ENCODE measurements at regions not wholly inside any gene's neighbourhood (a gene's known extent, or its start where the extent isn't known, plus 50 kb on each side); places are given as distances from the start of the nearest gene placed in this dataset.
"Not testable (repeated sequence)": the region's sequence is repeated elsewhere in the genome, so short reads cannot be mapped to it uniquely, and the experiment has no call there.

DNA sequence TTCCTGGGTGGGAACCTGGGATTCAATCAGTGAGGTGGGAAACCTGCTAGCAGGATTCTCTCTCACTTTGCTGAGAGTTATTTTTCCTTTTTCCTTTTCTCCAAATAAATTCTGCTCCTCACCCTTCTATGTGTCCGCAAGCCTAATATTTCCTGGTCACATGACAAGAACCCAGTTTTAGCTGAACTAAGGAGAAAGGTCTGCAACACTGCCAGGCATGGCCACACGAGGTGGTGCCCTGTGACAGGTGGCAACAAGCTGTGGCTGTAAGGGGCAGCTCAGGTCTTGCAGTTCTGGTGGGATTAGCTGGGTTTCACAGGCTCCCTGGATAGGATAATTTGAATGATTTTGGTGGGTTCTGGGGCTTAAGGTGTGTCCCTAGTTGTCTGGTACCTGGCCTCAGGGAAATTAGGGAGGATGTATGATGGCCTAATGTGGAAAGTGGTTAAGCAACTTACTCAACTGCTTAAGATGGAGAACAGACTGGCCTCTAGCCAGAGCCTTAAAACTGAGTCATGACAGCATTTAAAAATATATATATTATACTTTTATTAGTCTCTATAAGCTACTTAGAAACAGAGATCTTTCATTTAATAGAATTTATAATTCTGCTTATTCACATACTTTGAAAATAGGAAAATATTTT is 215.0 kb downstream of the IL15 start:
- no peak for DNase-seq

DNA sequence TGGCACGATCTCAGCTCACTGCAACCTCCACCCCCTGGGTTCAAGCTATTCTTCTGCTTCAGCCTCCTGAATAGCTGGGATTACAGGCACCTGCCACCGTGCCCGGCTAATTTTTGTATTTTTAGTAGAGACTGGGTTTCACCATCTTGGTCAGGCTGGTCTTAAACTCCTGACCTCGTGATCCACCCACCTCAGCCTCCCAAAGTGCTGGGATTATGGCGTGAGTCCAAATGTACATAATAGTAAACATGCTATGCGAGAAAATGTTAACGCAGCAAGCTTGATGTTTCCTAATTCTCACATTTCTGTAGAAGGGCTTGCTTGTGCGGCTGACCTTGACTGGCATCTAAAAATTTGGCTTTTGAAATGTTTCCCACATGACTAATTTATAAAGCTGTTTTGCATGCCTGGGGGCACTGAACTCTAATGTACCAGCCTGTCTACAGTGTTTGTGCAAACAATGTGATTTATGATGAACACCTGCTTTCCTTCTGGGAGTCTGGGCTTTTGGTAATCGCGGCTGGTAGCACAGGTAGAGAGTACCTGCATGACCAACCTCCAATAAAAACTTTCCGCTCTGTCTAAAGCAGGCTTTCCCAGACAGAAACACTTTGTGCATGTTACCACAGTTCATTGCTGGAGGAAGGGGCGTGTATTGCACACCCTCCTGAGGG is 216.8 kb downstream of the IL15 start:
- peak; percentile 44 for DNase-seq

DNA sequence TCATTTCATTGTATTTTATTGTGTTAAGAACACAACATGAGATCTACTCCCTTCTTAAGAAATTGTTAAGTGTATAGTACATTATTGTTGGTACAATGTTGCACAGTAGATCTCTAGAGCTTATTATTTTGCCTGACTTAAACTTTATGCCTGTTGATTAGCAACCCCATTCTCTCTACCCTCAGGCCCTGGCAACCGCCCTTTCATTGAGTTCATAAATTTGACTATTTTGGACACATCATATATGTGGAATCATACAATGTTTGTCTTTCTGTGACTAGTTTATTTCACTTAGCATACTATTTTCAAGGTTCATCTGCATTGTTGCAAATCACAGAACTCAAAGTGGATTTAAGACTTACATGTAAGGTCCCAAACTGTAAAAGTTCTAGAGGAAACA is 222.1 kb downstream of the IL15 start:
- DNase-seq = no peak

DNA sequence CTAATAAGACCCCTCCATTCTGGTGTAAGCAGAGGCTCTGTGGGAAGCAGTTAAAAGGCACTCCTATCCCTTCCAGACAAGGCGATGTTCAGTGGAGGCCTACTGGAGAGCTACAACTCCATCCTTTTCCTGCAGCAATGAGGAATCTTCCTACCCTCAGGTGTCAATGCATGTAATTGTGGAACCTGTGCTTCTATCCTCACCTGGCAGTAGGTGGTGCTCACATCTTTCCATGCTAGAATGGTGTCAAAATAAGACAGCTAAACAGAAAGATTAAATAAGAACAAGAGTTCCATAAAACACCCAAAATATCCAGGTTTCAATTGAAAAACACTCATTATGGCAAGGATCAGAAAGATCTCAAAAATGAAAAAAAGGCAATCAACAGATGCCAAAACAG is 224.6 kb downstream of the IL15 start:
- DNase-seq = no peak

DNA sequence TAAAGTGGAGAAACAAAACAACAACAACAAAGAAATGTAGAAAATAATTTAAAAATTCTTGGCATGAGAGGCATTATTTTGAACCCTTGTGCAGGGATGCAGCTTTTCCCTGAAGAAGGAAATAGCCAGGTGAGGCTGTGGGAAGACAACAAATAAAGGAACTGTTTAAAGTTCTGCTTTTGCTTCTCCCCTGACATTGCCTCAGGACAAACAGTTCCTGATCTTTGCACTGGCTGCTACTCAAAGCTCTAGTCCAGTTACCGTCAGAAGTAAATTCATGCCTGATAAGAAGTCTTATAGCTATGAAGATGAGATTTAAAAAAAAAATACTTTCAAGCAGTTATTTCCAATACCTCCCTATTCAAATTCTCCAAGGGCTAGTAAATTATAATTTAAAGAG is 233.8 kb downstream of the IL15 start:
- DNase-seq = no peak

DNA sequence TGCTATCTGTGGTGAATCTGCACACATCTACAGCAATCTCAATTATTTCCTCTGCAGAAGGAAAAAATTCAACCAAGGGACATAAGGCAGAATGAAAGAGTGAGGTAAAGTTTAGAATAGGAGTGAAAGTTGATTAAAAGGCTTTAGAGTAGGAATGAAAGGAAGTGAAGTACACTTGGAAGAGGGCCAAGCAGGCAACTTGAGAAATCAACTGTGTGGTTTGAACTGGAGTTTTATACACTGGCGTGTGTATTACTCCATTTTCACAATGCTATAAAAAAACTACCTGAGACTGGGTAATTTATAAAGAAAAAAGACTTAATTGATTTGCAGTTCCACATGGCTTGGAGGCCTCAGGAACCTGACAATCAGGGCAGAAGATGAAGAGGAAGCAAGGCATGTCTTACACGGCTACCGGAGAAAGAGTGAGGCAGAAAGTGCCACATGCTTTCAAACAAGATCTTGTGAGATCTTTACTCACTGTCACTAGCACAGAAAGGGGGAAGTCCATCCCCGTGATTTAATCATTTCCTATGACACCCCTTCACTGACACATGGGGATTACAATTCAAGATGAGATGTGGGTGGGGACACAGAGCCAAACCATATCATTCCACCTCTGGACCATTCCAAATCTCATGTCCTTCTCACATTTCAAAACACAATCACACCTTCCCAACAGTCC is 234.8 kb downstream of the IL15 start:
- DNase-seq = no peak

DNA sequence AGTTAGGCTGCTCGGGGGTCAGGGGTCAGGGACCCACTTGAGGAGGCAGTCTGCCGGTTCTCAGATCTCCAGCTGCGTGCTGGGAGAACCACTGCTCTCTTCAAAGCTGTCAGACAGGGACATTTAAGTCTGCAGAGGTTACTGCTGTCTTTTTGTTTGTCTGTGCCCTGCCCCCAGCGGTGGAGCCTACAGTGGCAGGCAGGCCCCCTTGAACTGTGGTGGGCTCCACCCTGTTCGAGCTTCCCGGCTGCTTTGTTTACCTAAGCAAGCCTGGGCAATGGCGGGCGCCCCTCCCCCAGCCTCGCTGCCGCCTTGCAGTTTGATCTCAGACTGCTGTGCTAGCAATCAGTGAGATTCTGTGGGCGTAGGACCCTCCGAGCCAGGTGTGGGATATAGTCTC is 246.3 kb downstream of the IL15 start:
- not testable (repeated sequence) for DNase-seq

DNA sequence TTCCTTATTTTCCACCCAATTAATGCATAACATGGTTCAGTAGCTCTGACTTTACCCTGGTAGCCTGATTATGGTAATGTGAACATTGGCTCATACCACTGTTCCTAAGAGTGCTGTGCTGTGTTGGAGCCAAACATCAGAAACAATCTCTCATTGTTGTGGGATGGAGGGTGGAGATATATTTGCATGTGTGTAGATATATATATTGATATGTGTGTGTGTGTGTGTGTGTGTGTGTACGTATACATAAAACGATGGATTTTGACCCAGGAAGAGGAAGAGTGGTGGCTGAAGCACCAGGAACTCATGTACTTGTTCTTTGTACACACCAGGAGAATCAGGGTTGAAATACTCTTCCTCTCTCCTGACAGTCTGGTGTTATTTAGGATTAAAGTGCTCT is 247.7 kb downstream of the IL15 start:
- DNase-seq = no peak

DNA sequence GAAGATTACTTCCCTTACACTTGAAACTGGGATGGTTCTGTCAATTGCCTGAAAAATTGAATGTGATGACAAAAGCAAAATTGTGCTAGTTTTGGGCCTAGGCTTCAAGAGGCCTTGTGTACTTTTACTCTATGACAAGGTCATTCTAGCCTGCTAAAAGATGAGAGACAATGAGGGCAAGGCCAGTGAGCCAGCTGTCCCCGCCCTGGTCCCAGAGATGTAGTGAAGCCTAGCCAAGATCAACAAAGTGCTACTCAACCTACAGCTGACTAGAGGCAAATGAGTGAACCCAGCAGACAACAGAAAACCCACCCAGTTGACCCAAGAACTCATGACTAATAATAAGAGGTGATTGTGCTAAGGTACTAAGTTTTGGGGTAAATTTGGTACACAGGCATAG is 248.7 kb downstream of the IL15 start:
- DNase-seq = no peak

DNA sequence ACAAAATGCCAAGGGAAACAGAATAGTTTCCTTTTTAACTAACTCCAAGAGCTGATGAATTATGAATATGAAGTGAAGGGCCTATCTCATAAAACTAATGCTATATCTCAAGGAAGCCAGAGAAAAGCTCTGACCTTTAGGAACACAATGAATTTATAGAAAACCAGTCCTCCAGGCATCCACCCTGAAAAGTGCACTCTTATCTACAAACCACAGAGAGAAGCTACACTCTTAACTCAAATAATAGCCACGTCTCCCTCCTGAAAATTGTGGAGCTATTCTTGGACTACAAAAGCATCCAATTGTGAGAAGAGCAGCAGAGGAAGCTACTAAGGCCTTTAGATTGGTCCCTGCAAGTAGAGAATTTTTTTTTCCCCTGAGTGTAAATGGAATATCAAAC is 253.9 kb downstream of the IL15 start:
- no peak for DNase-seq

DNA sequence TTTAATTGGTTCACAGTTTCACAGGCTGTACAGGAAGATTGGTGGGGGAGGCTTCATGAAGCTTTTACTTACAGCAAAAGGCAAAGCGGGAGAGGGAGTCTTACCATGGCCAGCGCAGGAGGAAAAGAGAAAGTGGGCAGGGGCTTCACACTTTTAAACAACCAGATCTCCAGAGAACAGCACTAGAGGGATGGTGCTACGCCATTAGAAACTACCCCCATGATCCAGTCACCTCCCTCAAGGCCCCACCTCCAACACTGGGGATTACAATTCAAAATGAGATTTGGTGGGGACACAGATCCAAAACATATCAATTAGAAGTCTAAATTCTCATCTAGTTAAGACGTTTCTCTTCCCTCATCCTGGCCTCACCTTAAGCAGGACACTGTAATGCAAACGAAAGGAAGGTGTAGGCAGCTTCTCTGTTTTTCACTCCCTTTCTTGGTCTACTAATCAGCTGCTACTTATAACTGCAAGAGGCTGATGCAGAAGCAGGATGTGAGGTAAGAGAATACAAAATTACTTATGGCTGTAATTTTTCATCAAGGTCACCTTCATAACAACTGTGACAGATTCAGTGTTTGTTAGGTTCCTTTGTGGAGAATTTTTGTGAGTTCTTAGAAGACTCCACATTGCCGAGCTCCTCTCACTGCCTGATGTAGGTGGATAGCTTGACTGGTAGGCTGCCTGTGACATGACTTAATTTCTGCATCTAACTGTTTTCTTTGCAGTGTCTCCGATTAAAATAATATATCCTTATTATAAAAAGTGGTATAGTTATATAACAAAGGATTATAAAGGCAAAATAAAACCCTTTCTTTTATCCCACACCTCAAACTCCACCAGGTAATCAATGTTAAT is 255.1 kb downstream of the IL15 start:
- no peak for DNase-seq

DNA sequence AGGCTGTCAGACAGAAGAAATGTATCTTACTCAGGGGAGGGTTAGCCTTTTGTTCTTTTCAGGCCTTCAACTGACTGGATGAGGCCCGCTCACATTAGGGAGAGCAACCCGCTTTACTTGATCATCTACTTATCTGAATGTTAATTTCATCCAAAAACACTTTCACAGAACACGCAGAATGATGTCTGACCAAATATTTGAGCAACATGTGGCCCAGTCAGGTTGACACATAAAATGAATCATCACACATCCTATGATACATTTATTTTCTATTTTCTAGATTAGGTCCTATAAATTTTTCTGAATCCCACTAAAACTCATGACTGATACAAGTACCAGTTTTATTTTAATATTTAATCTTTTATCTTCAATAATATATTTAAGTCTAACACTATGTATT is 260.3 kb downstream of the IL15 start:
- no peak for DNase-seq

DNA sequence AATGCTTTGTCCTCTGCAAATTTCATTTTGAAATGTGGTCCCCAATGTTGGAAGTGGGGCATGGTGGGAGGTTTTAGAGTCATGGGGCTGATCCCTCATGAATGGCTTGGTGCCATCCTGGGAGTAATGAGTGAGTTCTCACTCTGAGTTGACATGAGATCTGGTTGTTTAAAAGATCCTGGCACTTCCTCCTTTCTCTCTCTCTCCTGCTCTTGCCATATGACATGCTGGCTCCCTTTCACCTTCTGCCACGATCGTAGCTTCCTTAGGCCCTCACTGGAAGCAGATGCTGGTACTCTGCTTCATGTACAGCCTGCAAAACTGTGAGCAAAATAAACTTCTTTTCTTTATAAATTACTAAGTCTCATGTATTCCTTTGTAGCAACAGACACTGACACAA is 262.0 kb downstream of the IL15 start:
- no peak for DNase-seq

DNA sequence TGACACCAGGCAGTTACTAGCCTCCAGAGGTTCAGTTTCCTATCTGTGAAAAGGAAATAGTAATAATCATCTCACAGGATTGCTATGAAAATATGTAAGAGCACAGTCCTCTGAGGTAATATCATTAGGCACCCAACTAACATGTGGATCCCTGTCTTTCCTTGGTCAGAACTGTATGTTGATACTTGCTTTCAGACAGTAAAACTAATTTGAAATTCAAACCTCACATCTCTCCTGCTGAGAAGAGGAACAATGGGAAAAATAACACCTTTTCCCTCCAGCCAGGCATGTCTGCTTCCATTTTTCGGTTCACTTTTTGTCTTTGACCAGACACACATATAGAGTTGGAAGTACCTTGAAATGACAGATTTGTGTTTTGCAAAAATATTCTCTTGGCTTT is 262.7 kb downstream of the IL15 start:
- no peak for DNase-seq

DNA sequence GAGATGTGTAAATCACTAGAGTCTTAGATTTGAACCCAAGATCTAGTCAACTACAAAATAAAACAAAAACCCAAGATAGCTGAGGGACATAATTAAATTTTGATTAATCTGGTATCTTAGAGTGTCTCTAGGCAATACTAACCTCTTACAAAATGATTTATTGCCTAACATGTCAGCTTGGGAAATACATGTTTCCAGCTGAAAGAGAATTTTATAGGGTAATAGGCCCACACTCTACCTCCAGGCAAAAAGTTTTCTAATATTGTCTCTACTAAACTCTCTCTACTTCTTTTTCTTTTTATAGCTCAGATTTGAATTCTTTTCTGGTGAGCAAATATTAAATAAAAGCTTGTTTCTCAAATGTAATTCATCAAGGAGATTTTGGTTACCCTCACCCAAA is 263.2 kb downstream of the IL15 start:
- no peak for DNase-seq

DNA sequence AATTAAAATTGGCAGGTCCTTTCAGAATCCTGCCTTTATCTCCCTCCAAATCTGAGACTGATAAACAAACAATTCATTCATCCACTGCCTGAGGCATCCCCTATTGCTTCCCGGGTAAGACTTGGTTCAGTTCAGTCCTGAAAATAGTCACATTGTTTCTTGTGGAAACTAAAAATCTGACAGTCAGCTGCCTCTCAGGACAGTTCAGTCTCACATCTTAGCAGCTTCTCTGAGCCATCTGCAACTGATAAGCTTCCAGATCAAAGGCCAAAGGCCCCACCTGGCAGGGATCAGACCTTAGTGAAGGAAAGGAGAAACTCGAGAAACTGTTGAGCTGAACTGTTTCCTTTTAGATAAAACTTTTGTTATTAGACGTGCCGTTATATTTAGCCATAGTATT is 264.5 kb downstream of the IL15 start:
- no peak for DNase-seq

DNA sequence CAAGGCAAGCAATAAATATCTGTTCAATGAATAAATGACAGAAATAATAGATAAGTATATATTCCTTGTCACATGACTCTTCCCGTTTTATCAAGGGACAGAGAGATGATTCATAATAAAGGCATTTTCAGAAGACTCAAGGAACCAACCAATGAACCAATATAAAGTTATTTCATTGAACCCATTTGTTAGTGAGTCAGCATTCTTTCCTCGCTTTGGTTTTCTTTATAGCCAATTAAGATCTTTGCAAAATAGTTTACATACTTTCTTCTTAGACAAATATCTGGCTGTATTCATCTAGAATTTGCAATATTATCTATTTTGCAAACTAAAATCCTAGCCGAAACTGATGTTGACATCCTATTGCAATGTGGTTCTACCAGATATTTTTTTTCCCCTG is 269.4 kb downstream of the IL15 start:
- no peak for DNase-seq

DNA sequence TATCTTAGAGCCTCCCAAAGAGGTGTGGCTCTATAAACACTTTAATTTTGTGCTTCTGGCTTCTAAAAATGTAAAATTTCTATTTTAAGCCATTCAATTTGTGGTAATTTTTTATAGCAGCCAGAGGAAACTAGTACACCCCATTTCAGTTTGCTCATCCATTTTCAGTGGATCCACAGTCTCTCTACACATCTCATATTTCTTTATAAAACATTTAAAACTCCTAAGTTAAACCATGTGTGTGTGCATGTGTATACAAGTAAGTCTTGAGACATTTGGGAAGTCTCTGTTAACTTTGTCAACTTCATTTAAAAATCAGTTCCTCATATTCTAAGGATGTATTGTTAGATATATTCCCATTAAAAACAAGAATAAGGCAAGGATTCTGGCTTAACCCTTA is 273.2 kb downstream of the IL15 start:
- DNase-seq = no peak

DNA sequence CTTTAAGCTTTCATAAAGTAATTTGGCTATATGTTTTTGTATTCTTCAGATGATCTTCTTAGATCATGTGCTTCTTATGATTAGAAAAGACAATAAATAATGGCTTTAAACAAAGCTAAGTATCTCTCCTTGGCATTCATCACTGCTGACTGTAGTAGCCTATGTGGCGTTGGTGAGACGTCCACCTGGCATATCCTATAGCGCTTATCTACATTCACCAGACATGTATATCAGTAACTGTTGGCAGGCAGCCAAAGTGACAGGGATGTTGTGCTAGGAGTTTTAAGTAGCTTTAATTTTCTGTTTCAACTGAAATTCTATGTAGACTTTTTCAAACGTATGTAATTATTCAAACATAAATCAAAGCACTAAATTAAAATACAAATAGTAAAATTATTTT is 276.4 kb downstream of the IL15 start:
- peak; percentile 25 for DNase-seq

DNA sequence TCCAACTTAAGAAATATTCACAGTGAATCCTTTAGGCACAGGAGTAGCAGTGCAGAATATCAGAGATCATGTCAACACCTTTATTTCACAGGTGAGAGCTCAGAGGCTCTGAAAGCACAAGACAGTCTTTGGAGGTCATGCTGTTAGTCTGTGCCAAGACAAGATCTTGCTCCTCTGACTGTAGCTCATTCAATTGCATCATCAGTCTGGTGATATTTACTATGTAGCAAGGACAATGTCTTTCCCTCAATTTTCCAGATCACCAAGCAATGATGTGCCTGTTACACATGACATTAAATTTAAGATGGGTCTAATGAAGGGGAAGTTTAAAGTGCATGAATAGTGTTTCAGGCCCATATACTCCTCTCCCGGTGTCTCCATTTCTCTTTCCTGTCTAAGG is 277.5 kb downstream of the IL15 start:
- DNase-seq = peak; percentile 24

DNA sequence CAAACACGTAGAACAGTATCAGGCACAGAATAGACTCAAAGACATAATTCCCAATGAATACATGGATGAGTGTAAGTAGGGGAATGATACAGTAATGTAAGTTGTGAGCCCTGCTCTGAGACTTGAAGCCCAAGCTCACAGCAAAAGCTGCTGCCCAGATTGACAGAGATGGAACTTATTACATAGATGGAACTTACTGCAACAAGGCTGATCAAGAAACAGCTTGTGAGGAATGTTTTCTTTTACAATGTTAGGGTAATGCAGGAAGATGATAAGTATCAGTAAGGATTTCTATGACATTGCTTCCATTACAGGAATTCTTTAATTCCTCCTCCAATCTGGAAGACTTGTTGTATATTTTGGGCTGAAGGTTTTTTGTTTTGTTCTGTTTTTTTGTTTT is 278.4 kb downstream of the IL15 start:
- no peak for DNase-seq

DNA sequence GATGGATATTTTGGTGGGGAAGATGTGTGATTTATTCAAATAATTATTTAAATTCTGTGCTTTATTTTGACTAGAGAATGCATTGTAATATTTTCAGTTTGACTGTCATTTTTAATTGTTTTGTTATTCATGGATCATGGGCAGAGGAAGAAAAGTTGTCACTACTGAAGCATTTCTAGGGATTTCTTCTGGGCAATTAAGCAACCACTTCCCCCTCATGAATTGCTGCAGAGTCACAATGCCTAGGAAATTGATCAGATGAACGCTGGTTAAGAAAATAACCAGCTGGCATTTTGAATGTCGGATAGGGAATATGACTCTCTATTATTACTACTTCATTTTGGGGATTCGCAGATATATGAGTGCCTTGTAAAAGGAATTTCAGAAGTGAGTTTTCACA is 283.3 kb downstream of the IL15 start:
- no peak for DNase-seq

DNA sequence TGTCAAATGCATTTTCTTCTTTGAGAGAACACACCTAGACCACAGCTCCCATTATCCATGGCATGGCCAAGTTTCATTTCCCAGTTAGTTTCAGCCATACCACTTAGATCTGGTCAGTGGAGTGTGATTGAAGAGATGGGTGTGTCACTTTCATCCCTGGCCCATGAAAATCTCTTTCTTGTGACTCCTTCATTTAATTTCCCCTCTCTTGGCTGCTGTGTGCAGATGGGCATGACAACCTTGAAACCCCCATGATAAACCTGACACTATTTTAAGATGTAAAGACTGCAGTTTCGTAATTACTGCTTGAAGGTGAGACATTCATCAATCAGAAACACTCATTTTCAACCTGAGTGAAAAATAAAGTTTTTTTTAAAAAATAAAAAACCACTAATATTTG is 284.9 kb downstream of the IL15 start:
- no peak for DNase-seq

All from left kidney (tissue), 1 donor.